ENCODE measurements at regions not wholly inside any gene's neighbourhood (a gene's known extent, or its start where the extent isn't known, plus 50 kb on each side); places are given as distances from the start of the nearest gene placed in this dataset.

DNA sequence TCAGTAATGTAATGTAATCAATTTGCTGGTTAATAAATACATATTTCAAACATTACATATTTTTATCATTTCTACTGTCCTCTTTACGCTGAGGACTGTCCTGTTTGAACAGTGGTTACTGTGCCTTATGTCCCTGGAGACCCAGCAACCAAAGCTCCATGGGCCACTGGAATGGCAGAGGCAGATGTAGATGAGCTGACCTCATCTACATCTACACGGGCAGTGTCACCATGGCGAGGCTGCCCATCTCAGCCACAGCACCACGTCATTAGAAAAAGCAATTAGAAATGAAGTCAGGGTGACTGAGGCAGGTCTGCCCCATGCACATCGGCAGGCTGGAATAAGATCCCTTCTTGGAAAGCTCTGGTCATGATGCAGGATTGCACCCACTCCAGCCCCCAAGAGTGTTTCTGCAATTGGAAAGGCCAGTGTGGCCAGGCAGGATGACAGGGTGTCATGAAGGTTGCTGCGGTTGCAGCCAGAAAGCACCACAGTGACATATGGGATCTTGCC is 237.5 kb downstream of the NDUFA10 start:
- no peak for TF ChIP-seq Cebpa-rat (IDR thresholded peaks at IDR 0.05)
- Histone ChIP-seq H3K4me3 (no peak overlapping the region), H3K4me1 (peaks cover 13 to 51% (median 43%) of the 10 kb centered on the region in 10 experiments), H3K27me3 (no peaks in the 10 kb centered on the region), H3K36me3 (no peaks in the 10 kb centered on the region), H3K9me3 (replicated peaks in 1 of 11) (peaks cover 6 to 24% (median 13%) of the 10 kb centered on the region in 11 experiments; a peak in 18 of 22 replicates), H3K4me2 (peak overlapping the region in 1 of 11 experiments; percentile 75; a peak in 1 of 22 replicates), H3K27ac (no peak overlapping the region), H3K9ac (no peak overlapping the region), H4K20me1 (no peaks in the 10 kb centered on the region)

DNA sequence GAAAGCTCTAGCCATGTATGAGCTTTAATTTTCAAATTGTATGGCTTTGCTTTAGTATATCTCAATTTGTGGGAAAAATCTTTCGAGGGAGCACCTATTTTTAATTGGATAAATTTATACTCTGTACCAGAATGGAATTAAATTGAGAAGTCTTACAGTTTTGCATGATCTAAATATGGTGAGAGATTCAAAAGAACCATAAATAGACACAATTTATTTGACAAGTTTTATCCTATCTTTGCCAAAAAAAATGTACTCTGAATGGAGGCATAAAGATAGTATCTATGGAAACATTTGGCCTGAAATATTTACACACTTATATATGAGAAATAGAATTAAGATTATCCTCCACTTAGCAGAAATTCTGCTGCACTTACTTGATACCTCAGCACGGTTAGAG is 238.4 kb downstream of the NDUFA10 start:
- Histone ChIP-seq H3K27ac (no peak overlapping the region), H3K27me3 (no peaks in the 10 kb centered on the region), H3K4me1 (peaks cover 13 to 47% (median 35%) of the 10 kb centered on the region in 10 experiments), H4K20me1 (no peaks in the 10 kb centered on the region), H3K36me3 (no peaks in the 10 kb centered on the region), H3K4me3 (no peak overlapping the region), H3K9ac (no peak overlapping the region), H3K4me2 (no peak overlapping the region), H3K9me3 (replicated peaks in 1 of 11) (peaks cover 6 to 24% (median 13%) of the 10 kb centered on the region in 11 experiments; a peak in 18 of 22 replicates)
- TF ChIP-seq Cebpa-rat (IDR thresholded peaks at IDR 0.05): no peak

DNA sequence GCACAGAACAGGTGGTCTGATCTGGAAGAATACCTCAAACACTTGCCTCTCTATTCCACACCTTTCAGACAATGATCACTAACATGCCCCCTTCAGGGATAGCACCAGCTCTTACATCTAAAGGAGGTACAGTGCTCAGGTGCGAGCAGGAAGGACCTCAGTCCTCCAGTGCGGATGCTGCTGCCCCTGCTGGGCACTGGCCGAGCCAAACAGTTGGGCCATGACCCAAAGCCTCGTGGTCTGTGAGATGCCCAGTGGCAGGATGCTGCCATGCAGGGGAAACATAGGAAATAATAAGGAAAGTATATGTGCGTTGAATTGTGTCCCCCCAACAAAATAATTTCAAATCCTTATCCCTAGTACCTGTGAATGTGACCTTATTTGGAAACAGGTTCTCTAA is 243.7 kb downstream of the NDUFA10 start:
- H3K4me2 ChIP-seq: no peak overlapping the region
- no peak overlapping the region for H3K9ac ChIP-seq
- no peak overlapping the region for H3K4me3 ChIP-seq
- H3K27me3 ChIP-seq: peaks cover 0 to 17% (median 0%) of the 10 kb centered on the region in 11 experiments; a peak in 4 of 22 replicates
- H3K4me1 ChIP-seq: peaks cover 3 to 40% (median 27%) of the 10 kb centered on the region in 10 experiments
- no peaks in the 10 kb centered on the region for H3K36me3 ChIP-seq
- peaks cover 6 to 21% (median 13%) of the 10 kb centered on the region in 11 experiments; a peak in 19 of 22 replicates for H3K9me3 ChIP-seq (replicated peaks in 1 of 11)
- H3K27ac ChIP-seq: no peak overlapping the region
- no peak for TF ChIP-seq Cebpa-rat (IDR thresholded peaks at IDR 0.05)
- H4K20me1 ChIP-seq: no peaks in the 10 kb centered on the region

- TF ChIP-seq Cebpa-rat (IDR thresholded peaks at IDR 0.05): no peak
- H3K4me3 ChIP-seq: no peak overlapping the region
- H3K27me3 ChIP-seq: peaks cover 0 to 27% (median 0%) of the 10 kb centered on the region in 11 experiments; a peak in 6 of 22 replicates
- H3K27ac ChIP-seq: no peak overlapping the region
- no peak overlapping the region for H3K9ac ChIP-seq
- no peak overlapping the region for H3K4me2 ChIP-seq
- H4K20me1 ChIP-seq: no peaks in the 10 kb centered on the region
- H3K9me3 ChIP-seq (replicated peaks in 1 of 11): peaks cover 0 to 14% (median 3%) of the 10 kb centered on the region in 11 experiments; a peak in 16 of 22 replicates
- H3K36me3 ChIP-seq: no peaks in the 10 kb centered on the region
- H3K4me1 ChIP-seq: peaks cover 14 to 50% (median 37%) of the 10 kb centered on the region in 10 experiments
Observed at GRCh38 chr2:239780236-239780994, 244.7 kb downstream of the NDUFA10 start.

DNA sequence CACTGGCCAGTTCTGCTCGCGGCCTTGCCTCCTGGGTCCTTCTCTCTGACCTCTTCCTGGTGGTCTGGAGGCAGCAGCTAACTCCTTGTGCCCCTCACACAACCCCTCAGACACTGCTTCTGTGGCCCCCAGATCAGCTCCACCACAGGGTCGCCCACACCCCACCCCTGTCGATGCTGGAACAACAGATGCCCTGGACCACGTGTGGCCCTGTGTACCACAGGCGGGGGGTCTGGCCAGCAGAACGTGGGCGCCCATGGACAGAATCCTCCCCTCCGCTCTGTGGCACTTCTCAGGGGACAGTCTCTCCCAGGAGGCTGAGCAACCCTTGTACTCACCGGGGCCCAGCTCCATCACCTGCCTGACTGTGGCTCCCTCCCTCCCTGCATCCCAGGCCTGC is 245.6 kb downstream of the NDUFA10 start:
- Histone ChIP-seq H3K4me3 (no peak overlapping the region), H3K4me1 (peaks cover 22 to 58% (median 46%) of the 10 kb centered on the region in 10 experiments), H3K9ac (no peak overlapping the region), H4K20me1 (no peaks in the 10 kb centered on the region), H3K9me3 (replicated peaks in 1 of 11) (peaks cover 0 to 9% (median 0%) of the 10 kb centered on the region in 11 experiments; a peak in 4 of 22 replicates), H3K36me3 (no peaks in the 10 kb centered on the region), H3K27me3 (peaks cover 0 to 35% (median 0%) of the 10 kb centered on the region in 11 experiments; a peak in 7 of 22 replicates), H3K4me2 (peak overlapping the region in 4 of 11 experiments; percentile 4 to 96 (median 83); a peak in 5 of 22 replicates), H3K27ac (no peak overlapping the region)
- no peak for TF ChIP-seq Cebpa-rat (IDR thresholded peaks at IDR 0.05)

DNA sequence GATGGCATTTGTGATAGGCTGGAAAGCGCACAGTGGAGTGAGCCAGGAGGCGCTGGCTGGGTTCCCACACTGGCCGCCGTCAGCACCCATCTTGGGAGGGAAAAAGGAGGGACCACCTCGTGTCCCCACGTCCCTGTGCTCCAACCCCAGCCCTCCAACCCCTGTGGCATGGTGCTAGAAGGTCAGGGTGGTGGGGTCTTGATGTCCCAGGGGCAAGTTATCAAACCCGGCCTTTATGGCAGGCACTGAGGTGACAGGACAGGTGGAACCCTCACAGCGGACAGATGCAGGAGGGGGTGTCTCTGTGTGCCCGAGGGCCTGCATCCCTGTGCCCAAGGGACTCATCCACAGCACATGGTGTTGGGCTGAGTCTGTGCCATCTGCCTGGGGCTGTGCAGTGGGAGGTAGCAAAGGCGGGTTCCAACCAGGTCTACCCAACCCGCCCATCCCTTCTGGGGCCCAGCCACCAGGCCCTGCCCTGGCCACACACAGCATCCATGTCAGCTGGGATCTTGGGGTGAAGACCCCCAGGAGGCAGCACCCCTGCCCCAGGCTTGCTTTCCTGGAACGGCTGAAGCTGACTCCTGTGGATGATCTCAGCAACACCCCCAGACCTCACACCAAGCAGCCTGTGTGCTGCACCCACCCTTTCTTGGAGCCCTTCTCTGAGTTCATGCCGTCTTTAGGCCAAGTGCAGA is 246.1 kb downstream of the NDUFA10 start:
- no peak overlapping the region; a peak in 1 of 22 replicates for H3K9ac ChIP-seq
- H3K9me3 ChIP-seq (replicated peaks in 1 of 11): peaks cover 0 to 9% (median 0%) of the 10 kb centered on the region in 11 experiments; a peak in 4 of 22 replicates
- no peaks in the 10 kb centered on the region for H3K36me3 ChIP-seq
- H3K27me3 ChIP-seq: peaks cover 0 to 41% (median 0%) of the 10 kb centered on the region in 11 experiments; a peak in 7 of 22 replicates
- H3K4me1 ChIP-seq: peaks cover 23 to 64% (median 51%) of the 10 kb centered on the region in 10 experiments
- no peak overlapping the region for H3K27ac ChIP-seq
- no peak overlapping the region for H3K4me3 ChIP-seq
- TF ChIP-seq Cebpa-rat (IDR thresholded peaks at IDR 0.05): no peak
- peak overlapping the region in 9 of 11 experiments; percentile 19 to 96 (median 85); a peak in 15 of 22 replicates for H3K4me2 ChIP-seq
- H4K20me1 ChIP-seq: no peaks in the 10 kb centered on the region

GRCh38 chr2:239778042-239778851 is 246.9 kb downstream of the NDUFA10 start:
- Histone ChIP-seq H3K27ac (no peak overlapping the region), H3K9me3 (replicated peaks in 1 of 11) (peaks cover 0 to 9% (median 0%) of the 10 kb centered on the region in 11 experiments; a peak in 4 of 22 replicates), H4K20me1 (no peaks in the 10 kb centered on the region), H3K4me3 (no peak overlapping the region), H3K4me2 (peak overlapping the region in 9 of 11 experiments; percentile 19 to 96 (median 85); a peak in 16 of 22 replicates), H3K4me1 (peaks cover 30 to 72% (median 59%) of the 10 kb centered on the region in 10 experiments), H3K9ac (no peak overlapping the region; a peak in 1 of 22 replicates), H3K27me3 (peaks cover 0 to 43% (median 0%) of the 10 kb centered on the region in 11 experiments; a peak in 7 of 22 replicates), H3K36me3 (no peaks in the 10 kb centered on the region)
- TF ChIP-seq Cebpa-rat (IDR thresholded peaks at IDR 0.05): no peak

GRCh38 chr2:239777219-239777618 is 247.9 kb downstream of the NDUFA10 start:
- no peak for TF ChIP-seq Cebpa-rat (IDR thresholded peaks at IDR 0.05)
- Histone ChIP-seq H3K4me3 (no peak overlapping the region; a peak in 1 of 20 replicates), H3K9ac (no peak overlapping the region), H3K27ac (no peak overlapping the region), H4K20me1 (no peaks in the 10 kb centered on the region), H3K4me2 (peak overlapping the region in 9 of 11 experiments; percentile 85 to 98 (median 95); a peak in 17 of 22 replicates), H3K27me3 (peaks cover 0 to 43% (median 0%) of the 10 kb centered on the region in 11 experiments; a peak in 7 of 22 replicates), H3K4me1 (peaks cover 30 to 82% (median 67%) of the 10 kb centered on the region in 10 experiments), H3K9me3 (replicated peaks in 1 of 11) (peaks cover 2 to 17% (median 7%) of the 10 kb centered on the region in 11 experiments), H3K36me3 (no peaks in the 10 kb centered on the region)
